GM19238 (cell line): ENCODE measurements at regions not wholly inside any gene's neighbourhood (a gene's known extent, or its start where the extent isn't known, plus 50 kb on each side); places are given as distances from the start of the nearest gene placed in this dataset.
"Not testable (repeated sequence)": the region's sequence is repeated elsewhere in the genome, so short reads cannot be mapped to it uniquely, and the experiment has no call there.

ENCODE experiments used
- DNase-seq: peaks from one replicate; pipeline ENCODE4 v3.0.0; 2011; ENCODE audit warnings: low spot score; ENCODE audit not compliant: insufficient read length

DNA sequence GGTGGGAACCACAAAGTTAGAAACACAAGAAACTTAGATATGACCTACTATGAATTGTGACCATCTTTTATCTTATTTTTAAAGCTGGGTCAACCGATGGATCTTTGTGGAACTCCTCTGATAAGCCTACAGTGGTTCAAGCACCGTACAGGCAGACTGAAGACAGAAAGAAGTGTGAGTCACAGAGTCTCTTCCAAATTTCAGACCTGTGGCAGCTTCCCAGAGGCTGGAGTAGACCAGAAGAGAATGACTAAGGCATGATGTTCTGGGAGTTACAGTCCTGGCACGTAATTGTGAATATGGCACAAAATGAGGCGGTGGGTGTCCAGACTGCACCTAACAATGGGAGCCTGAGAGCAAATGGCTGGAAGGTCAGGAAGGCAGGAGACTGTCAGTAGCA lies 70.0 kb downstream of the LMO4 start:
- no peak for DNase-seq

- DNase-seq = no peak
Measured at GRCh38 chr1:87399264-87399663, 70.6 kb downstream of the LMO4 start.

GRCh38 chr1:87399701-87400100 lies 71.0 kb downstream of the LMO4 start:
- DNase-seq = no peak

DNA sequence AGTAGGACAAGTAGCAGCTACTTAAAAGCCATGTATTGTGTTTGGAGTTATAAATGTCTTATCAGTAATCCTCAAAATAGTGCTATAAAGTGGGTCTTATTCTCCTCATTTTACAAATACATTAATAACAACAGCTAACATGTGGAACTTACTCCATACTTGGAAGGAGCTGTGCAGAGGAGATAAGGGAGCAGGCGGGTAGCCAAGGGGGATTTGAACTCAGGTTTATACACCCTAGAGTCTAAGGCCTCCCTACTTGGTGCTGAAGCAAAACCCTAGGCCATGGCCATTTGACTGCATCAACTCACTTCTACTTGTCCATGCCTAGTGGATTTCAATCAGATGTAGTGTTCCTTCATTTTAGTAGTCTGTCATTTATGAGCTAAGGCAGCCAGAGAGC lies 72.1 kb downstream of the LMO4 start:
- no peak for DNase-seq

- no peak for DNase-seq
Measured at GRCh38 chr1:87402241-87403002, 73.7 kb downstream of the LMO4 start.

DNA sequence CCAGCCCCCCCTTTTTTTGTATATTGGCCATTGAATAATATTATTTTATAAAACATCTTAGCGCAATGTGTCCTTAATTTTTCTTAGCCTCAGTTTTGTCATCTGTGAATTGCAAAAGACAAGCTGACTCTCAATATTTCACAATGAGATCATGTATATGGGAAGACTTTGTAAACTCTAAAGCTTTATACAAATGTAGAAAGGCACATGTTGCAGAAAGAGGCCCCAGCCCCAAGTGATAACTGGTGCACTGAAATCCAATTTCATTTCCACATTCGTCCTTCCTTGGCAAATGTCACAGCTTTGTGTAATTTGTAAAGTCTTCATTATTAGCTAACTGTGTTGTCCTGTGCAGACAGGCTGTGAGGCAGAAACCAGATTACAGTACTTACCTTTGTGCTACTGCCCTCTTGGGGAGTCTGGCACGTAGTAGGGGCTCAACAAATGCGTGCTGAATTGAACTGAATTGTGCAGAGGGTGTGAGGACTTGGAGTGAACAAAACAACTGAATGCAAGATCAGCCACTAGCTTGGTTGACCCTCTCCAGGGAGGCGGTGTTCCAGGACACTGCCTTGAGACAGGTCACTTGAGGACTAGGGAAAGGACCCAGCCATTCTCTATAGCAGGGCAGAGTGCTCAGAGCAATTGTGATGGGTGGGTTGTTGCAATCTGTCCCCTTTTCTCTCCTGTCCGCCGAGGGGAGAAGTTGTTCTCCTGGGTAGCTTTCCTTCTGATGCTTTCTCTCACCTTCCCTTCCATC lies 74.6 kb downstream of the LMO4 start:
- DNase-seq = no peak

DNA sequence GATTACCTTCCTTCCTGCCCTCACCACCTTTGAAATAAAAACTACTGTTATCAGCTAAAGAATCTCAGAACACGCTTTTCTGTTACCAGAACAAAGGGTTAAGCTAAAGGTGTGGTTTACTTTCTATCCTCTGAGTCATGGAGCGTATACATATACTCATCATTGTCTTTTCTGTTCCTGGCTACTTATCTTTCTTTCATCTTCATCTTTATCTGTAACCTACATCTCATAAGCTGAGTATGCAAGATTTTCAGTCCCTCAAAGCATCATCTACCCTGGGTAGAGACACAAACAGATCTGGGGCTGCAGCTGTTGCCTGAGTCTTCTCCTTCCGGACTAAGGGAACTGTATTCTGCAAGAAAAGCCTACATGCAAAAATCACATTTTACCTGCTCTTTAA lies 75.6 kb downstream of the LMO4 start:
- DNase-seq = no peak

DNA sequence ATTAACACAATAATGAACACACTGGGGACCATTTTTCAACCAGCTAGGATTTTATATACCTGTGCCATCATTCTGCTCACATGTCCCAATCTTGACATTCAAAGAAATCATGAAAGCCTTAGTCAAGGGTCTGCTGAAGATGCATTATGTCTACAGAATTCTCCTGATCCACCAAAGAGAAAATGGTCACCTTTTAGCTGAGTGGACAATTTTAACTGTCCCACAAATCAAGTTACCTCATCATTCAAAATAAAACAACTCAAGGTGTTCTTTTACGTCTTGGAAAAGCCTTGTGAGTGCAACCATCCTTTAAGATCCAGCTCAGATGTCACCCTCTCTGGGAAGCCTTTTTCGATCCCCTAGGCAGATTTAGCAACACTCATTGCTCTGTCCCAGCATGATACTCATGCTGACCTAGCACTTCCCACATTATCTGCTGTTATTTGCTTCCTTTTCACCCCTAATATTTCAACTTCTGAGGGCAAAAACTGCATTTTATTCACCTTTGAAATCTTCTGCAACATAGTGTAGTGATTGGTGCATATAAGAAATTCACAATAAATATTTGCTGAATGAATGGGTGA lies 80.1 kb downstream of the LMO4 start:
- no peak for DNase-seq

DNA sequence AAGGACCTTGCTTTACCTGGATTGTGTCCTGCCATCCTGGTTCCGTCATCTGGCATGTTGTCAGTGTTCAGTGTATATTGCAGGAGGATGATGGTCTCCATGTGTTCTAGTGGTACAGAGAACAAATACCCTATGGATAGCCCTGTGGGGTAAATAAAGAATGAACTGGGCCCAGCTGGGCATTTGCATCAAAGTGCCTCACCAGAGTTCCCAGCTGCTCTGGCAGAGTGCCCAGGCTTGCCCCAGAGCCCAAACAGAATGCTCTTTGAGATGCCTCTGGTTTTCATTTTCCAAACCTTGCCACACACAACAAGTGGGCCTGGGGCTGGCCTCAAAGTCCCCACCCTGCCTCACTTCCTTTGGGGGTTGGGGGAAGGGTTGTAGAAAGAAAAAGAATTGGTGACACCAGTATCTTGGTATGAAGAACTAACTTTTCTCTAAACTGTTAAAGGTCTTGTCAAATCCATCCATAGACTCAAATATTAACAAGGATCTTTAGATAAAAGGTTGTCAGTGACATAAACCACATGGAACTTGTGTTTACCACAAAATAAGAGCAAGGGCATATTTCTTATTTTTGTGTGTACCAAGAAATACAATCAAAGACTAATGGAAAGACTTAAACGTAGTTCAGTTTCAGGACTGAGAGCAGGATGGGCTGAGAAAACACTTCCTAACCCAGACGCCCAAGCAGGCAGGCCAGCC lies 82.2 kb downstream of the LMO4 start:
- no peak for DNase-seq

- not testable (repeated sequence) for DNase-seq
Measured at GRCh38 chr1:87413846-87414245, 85.2 kb downstream of the LMO4 start.

DNA sequence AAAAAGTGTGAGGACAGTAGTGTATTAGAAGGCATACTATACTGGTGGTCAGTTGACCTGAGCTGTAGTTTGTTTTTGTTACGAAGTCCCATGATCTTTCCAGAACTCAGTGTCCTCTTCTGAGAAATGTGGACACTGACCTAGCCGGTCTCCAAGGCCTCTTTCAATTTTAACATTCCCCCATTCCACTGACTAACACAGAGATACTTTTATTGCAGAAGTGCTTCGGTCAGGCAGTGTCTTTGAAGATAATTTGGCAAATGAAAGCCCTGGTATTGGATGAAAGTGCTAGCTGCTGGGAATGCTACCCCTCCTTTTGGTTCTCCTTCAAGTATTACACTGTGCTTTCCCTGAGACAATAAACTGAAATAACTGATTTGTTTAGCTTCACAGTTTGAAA lies 89.4 kb downstream of the LMO4 start:
- no peak for DNase-seq

- no peak for DNase-seq
Measured at GRCh38 chr1:87421809-87422208, 93.1 kb downstream of the LMO4 start.

GRCh38 chr1:87424541-87424940 lies 95.9 kb downstream of the LMO4 start:
- no peak for DNase-seq

DNA sequence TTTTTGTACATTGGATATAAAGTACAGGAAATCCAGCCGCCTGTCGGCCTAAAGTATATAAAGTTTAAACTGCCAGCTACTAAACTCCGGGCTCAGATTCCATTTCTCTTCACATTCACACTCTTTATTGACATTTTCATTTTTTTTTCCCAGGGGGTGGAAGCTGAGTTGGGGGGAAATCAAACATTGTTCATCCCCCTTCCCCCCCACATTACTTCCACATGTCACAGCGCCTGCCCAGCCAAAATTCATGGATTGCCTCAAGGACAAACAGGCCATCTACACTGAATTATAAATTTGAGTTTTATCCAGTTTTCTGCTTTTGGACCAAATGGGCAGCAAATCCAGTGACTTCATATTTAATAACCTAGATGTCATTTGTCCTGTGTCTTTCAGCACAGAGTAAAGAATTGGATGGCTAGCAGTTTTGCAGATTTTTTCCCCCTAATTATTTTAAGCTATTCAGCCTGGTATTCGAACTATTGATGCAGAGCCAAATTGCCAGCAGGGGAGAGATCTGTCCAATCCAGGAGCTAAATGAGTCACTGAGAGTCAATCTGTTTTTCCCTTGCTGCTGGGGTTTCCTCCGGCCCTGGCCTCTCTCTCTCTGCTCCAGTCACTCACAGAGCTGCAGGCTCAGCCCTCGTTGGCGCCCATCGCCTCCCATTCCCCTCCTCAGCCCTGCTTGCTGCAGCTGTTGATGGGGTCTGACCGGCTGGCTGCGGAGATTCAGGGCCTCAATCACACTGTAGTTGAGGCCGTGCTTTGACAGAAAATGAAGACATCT lies 98.0 kb downstream of the LMO4 start:
- DNase-seq = no peak

DNA sequence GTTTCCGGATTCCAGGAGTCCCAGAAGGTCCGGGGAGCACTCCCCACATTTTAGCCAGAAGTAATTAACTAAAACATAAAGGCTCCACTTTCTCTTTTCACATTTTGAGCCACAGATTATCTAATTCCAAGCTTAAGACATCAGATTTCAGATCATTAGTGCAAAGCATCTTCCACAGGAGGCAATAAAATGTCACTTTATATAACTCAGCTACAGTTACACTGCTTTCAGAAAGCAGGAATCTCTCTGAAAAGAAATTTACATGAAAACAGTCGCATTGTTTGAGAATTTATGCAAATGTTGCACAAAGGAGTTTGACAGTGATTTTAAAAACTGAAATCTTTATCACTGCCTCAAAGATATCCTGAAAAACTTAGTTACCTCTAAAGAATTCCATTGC lies 99.7 kb downstream of the LMO4 start:
- no peak for DNase-seq

DNA sequence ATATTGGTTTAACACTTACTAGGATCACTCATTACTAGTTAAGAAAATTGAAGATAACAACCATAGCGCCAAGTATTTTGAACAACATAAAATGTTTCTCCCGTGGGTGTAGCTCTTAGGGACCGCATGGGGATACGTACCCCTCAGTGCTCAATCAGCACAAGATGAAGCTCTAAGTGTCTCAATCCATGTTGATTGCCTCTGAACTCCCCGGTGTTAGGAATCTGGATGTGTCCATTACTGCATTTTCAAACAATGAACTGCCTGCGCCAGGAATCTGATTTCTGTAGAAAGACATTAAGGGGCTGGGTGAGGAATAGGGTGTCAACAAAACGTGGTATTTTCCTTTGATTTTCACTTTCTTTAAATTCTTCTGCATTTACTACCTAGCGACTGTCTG lies 100.2 kb downstream of the LMO4 start:
- no peak for DNase-seq

DNA sequence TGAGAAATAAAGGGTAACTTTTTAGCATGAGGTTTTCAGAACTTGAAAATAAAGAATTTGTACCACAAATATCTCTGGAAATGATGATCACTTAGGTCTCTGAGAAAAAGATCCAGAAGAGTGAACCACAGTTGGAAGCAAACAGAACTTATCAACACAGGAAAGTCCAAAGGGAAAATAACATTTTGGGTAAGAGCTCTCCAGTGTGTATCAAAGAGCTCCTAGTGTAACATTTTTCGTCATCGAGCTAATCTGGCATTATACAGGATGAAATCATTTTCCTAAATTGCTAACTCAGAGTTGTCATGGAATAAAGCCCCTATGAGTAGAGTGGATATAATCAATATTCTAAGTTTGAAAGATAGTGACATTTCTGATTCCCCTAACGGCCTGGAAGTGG lies 104.0 kb downstream of the LMO4 start:
- DNase-seq = no peak

DNA sequence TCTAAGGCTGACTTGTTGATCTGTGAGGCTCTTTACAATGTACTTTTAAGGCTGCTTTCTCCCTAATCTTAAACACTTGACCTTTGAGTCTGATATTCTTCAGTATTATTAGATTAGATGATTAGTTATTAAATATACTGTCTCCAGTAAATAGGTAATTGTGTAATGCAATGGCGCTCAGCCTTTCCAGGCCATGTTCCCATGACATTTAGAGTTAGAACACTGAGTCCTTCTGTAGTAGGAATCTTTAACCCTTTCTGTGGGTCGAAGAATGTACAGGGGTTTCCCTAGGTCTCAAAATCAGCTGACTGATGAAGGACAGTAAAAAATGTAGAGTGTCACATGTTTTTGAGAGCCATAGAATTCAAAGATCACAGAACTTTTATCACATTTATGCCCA lies 104.4 kb downstream of the LMO4 start:
- DNase-seq = not testable (repeated sequence)

GRCh38 chr1:87435484-87435883 lies 106.8 kb downstream of the LMO4 start:
- no peak for DNase-seq

DNA sequence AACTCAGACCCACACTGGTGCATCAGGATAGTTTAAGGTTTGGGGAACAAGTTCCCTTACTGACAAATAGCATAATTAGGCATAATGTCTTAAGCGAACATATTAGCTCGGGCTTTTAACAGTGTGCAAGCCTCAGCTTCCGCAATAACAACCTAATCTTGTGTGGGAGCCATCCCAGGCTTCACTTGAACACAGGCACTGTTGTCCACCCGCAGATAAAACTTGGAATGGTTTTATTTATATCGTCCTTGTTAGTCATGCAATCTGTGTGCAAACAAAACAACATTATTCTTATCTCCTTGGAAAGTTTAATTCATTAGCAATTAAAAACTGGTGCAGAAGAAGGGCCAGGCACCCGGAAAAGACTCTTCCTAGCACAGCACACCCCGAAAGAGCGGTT lies 107.4 kb downstream of the LMO4 start:
- DNase-seq = not testable (repeated sequence)

- DNase-seq = no peak
Measured at GRCh38 chr1:87436534-87436933, 107.9 kb downstream of the LMO4 start.
